Osteocyte (in vitro differentiated cells): ENCODE measurements at regions not wholly inside any gene's neighbourhood (a gene's known extent, or its start where the extent isn't known, plus 50 kb on each side); places are given as distances from the start of the nearest gene placed in this dataset.

ENCODE experiments used
- DNase-seq: peaks from one replicate; pipeline ENCODE4 v3.0.0; 2021; ENCODE audit warnings: mixed read lengths; ENCODE audit not compliant: unreplicated experiment; ENCODE audit errors: extremely low spot score
- H3K27ac Mint-ChIP-seq: one replicate; pipeline ENCODE4 v1.8.0; 2021; ENCODE audit warnings: mild to moderate bottlenecking, mixed read lengths; ENCODE audit not compliant: unreplicated experiment
- H3K27me3 Mint-ChIP-seq: one replicate; pipeline ENCODE4 v1.8.0; 2021; ENCODE audit warnings: mixed read lengths; ENCODE audit not compliant: unreplicated experiment
- H3K36me3 Mint-ChIP-seq: one replicate; pipeline ENCODE4 v1.8.0; 2021; ENCODE audit warnings: mixed read lengths; ENCODE audit not compliant: unreplicated experiment
- H3K4me1 Mint-ChIP-seq: one replicate; pipeline ENCODE4 v1.8.0; 2021; ENCODE audit warnings: mixed read lengths; ENCODE audit not compliant: unreplicated experiment
- H3K4me3 Mint-ChIP-seq: one replicate; pipeline ENCODE4 v1.8.0; 2021; ENCODE audit warnings: mild to moderate bottlenecking, moderate library complexity, mixed read lengths; ENCODE audit not compliant: unreplicated experiment
- H3K9me3 Mint-ChIP-seq: one replicate; pipeline ENCODE4 v1.8.0; 2021; ENCODE audit warnings: mixed read lengths; ENCODE audit not compliant: unreplicated experiment
- CTCF ChIP-seq: fragments of 200-600 bp; sonication (generic); IDR thresholded peaks from 2 replicates; pipeline ENCODE4 v1.5.0; 2021; ENCODE audit warnings: antibody characterized with exemption, mild to moderate bottlenecking, moderate library complexity

GRCh38 chr4:18684932-18685331, 663.4 kb upstream of the LCORL start:
- no peak for DNase-seq
- TF ChIP-seq CTCF, result no peak
- H3K36me3 Mint-ChIP-seq, result no peaks in the 10 kb centered on the region
- peaks cover 5% of the 10 kb centered on the region for H3K27me3 Mint-ChIP-seq
- H3K9me3 Mint-ChIP-seq, result no peaks in the 10 kb centered on the region
- H3K4me1 Mint-ChIP-seq, result no peaks in the 10 kb centered on the region
- no peak overlapping the region for H3K4me3 Mint-ChIP-seq
- H3K27ac Mint-ChIP-seq, result no peak overlapping the region

GRCh38 chr4:18676526-18676915, 655.0 kb upstream of the LCORL start:
- no peaks in the 10 kb centered on the region for H3K36me3 Mint-ChIP-seq
- H3K27ac Mint-ChIP-seq, result no peak overlapping the region
- H3K4me3 Mint-ChIP-seq, result no peak overlapping the region
- no peak for DNase-seq
- no peaks in the 10 kb centered on the region for H3K9me3 Mint-ChIP-seq
- TF ChIP-seq CTCF, result no peak
- H3K27me3 Mint-ChIP-seq, result peaks cover 8% of the 10 kb centered on the region
- no peaks in the 10 kb centered on the region for H3K4me1 Mint-ChIP-seq

GRCh38 chr4:18675586-18676525, 654.3 kb upstream of the LCORL start:
- DNase-seq, result no peak
- Mint-ChIP-seq H3K27ac (no peak overlapping the region), H3K4me3 (no peak overlapping the region), H3K9me3 (no peaks in the 10 kb centered on the region), H3K36me3 (no peaks in the 10 kb centered on the region), H3K27me3 (peaks cover 8% of the 10 kb centered on the region), H3K4me1 (no peaks in the 10 kb centered on the region)
- TF ChIP-seq CTCF, result no peak

- no peak for TF ChIP-seq CTCF
- Mint-ChIP-seq H3K4me3 (no peak overlapping the region), H3K9me3 (no peaks in the 10 kb centered on the region), H3K36me3 (no peaks in the 10 kb centered on the region), H3K27me3 (no peaks in the 10 kb centered on the region), H3K4me1 (no peaks in the 10 kb centered on the region), H3K27ac (no peak overlapping the region)
- DNase-seq, result no peak
Observed at GRCh38 chr4:18670034-18670433, 648.5 kb upstream of the LCORL start.

- Mint-ChIP-seq H3K36me3 (no peaks in the 10 kb centered on the region), H3K27ac (no peak overlapping the region), H3K9me3 (no peaks in the 10 kb centered on the region), H3K4me1 (no peaks in the 10 kb centered on the region), H3K27me3 (no peaks in the 10 kb centered on the region), H3K4me3 (no peak overlapping the region)
- TF ChIP-seq CTCF, result no peak
- DNase-seq, result no peak
Observed at GRCh38 chr4:18669390-18669789, 647.8 kb upstream of the LCORL start.
